Stimulated activated CD4-positive, alpha-beta T cell treated with anti-CD3 and anti-CD28 coated beads, TNF-alpha, amount 100 ng/mL, for 24 hours (primary cell): ENCODE measurements at regions not wholly inside any gene's neighbourhood (a gene's known extent, or its start where the extent isn't known, plus 50 kb on each side); places are given as distances from the start of the nearest gene placed in this dataset.
"Not testable (repeated sequence)": the region's sequence is repeated elsewhere in the genome, so short reads cannot be mapped to it uniquely, and the experiment has no call there.

ENCODE experiments used
- DNase-seq, 3 experiments: peaks; one replicate each; pipeline ENCODE4 v3.0.0-alpha.2; 2020; ENCODE audit warnings: low read depth in 3 of 3

DNA sequence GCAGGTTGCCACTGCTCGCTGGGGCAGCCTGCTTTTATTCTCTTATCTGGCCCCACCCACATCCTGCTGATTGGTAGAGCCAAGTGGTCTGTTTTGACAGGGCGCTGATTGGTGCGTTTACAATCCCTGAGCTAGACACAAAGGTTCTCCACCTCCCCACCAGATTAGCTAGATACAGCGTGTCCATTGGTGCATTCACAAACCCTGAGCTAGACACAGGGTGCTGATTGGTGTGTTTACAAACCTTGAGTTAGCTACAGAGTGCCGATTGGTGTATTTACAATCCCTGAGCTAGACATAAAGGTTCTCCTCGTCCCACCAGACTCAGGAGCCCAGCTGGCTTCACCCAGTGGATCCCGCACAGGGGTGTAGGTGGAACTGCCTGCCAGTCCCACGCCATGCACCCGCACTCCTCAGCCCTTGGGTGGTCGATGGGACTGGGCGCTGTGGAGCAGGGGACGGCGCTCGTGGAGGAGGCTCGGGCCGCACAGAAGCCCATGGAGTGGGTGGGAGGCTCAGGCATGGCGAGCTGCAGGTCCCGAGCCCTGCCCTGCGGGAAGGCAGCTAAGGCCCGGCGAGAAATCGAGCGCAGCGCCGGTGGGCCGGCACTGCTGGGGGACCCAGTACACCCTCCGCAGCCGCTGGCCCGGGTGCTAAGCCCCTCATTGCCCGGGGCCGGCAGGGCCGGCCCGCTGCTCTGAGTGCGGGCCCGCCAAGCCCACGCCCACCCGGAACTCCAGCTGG, 1526.2 kb downstream of the SI start:
- not testable (repeated sequence) for DNase-seq

DNA sequence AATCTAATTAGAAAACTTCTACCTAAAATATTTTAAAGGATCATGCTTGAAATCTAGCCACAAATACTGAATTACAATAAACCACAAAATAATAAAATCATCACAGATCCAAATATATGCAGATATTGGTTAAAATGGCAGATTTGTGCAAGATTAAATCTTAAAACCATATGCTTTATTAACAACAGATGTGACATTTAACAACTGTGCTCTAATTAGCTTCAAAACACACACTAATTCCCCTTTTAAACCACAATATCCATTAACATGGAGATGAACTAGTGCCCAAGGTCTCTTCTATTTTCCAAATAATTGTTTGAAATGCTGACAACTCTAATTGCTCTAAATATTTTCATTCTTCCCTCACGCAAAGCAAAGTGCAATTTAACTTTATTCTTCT, 1530.3 kb downstream of the SI start:
- DNase-seq, result no peak

DNA sequence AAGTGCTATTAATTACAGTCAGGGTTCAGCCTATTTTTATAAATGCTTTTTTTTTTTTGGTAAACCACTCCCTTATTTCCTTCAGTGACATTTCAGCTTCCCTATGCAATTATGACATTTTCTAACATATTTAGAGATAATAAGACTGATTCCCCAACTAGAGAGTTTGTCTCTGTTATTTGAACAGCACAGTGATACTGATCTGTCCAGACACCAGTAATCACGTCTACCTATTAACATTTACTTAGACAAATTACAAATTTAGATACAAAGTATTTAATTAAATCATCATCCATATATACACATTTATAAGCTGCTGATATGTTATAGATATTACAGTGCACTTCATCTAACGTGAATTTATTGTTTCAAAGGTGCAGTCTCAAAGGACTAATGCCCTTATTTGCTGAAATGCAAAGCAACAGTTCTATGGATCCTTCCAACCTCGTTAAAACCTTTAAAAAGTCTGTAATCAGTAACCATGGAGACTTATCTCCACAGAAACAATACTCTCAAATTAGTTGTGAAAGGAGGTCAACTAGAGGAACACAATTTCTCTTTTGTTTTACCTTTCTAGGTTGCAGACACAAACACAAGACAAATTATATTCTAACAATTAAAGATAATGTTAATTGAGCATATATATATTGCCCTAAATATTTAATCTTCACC, 1531.1 kb downstream of the SI start:
- DNase-seq, result no peak

DNA sequence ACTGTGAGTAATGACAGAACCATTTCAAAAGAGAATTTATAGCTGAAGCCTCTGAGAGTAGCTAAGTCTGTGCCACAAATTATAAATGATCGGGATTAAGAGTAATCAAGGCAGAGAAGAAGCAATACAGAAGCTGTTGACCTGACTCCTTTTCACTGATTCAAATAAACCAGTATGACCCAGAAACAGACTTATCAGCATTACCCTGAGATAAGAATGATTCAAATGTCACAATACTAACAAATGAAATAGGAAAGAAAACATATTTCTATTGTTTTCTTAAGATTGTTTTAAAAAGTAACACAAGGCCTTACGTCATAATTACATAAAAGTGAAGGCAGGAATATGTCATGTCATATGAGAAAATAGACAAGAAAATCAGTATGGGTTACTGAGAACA, 1534.6 kb downstream of the SI start:
- no peak for DNase-seq

DNA sequence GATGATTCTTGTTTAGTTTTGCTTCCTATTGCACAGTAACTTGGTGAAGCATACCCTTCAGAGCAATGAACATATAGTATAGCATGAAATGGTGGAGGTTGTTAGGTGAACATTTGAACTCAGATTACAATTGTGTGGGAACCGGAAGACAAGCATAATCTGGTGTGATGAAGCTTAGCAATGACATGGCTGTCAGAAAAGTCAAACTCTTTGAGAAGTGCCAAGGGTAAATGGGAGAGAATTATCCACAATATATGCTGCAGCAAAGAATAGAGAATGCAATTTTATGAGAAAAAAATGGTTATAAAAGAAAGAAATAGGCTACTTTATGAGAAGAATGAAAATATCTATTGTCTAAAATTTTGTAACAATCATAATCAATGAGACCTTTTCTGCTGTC, 1536.7 kb downstream of the SI start:
- DNase-seq, result no peak

DNA sequence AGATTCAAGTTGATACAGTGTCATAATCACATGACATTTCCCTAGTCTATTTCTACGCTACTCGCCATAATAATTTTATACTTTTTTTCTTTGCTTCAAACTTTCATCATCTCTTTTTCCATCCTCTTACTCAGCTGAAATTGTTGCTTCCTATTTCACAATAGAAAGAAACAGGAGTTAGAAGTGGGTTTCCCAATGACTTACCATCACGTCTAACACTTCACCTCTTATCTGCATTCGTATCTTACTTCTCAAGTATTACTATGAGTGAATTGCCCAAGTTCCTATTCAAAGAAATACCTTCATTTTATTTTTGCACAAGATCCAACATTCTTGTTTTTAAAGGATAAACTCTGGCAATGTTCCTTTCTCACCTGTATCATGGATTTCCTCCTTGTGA, 1539.9 kb downstream of the SI start:
- DNase-seq, result no peak

DNA sequence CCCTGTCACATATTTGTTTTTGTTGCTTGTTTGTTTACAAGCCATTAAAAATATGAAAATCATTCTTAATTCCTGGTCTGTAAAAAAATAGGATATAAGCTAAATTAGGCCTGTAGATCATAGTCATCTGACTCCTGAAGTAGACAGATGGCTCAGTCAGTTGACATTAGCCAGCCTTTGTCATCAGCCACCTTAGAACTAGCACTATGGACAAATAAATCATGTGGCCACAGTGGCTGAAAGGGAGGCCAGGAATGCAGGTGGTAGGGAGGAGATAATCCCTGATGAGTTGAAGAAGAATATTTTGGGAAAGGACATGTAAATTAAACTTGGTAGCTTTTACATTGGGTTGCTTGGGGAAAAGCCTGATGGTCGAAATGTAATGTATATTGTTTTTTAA, 1544.9 kb downstream of the SI start:
- no peak for DNase-seq

DNA sequence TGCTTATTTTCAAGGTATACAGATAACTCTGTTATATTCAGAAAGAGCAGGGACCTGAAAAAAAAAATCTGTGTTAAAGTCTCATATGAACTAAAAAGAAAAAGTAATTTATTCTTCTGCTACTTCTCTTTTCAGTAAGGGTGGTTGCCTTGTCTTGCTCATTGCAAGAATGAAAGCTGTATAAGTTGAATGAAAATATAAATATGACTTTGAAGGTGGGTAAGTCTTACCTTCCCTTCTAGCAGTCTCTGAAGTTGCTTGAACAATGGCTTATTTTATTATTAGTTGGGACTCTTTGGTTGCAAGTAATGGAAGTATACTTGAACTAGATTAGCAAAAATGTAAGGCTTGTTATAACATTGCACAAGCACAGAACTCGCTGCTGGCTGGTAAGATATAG, 1554.9 kb downstream of the SI start:
- DNase-seq, result no peak

DNA sequence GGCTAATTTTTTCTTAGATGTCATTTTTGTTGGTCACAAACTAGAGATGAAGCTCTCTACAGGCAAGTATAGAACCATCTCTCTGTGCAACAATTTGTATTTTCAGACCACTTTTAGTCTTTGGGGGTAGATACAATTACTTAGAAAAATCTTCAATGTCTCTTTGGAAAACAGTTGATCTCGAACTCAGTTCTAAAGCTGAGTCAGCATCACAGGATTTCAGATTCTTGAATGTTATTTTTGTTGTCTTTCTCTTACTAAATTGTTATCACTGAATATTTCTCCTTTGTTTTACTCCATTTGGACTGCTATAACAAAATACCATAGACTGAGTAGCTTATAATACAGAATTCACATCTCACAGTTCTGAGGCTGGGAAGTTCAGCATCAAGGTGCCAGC, 1557.0 kb downstream of the SI start:
- no peak for DNase-seq

DNA sequence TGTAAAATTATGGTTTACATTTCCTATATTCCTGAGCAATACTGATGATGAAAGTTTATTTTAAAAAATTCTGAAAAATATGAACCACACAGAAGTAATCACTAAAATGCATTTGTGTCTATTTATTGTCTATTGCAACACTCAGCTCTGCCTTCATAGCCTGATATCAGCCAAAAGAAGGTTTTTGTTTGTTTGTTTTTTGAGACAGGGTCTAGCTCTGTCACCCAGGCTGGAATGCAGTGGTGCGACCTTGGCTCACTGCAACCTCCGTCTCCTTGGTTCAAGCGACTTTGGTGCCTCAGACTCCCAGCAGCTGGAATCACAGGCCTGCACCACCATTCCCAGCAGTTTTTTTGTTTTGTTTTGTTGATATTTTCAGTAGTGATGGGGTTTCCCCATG, 1560.2 kb downstream of the SI start:
- no peak for DNase-seq

DNA sequence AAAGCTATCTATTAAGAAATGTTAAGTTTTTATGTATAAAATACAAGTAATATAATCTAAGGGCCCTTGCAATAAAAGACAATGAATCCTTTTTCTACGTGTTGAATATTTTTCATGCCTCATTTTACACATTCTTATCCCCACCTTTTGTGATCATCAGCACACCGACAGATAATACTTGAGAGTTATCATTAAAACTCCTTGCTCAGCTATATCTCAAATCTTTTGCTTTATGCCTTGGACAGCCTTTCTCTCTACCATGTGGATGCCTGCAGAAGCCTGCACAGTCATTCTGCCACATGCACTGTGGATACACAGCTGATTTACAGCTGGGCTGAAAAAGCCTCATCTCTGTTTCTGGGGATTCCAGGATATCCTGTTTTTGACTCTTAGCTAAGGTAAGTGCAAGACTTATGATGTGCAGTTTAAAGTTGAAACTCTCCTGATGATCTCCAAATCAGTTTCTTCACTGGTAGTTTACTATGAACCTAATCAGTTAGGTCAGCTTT, 1565.1 kb downstream of the SI start:
- no peak for DNase-seq

DNA sequence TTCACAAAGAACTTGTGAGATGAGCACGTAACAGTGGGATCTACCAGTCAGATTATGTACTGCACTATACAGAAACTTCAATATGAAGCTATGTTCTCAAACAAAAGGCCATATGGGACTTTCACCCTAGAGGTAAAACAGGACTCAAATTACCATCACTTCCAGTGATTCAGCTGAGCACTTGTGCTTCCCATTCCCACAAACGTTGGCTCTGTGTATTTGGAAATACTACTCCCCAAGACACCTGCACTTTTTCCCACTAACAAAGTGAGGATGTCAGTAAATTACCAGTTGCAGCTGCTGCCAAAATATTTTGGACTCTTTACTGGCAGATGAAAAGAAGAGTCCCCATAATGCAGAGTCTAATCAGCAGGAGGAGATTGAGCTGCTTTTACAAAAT, 1570.1 kb downstream of the SI start:
- no peak for DNase-seq

DNA sequence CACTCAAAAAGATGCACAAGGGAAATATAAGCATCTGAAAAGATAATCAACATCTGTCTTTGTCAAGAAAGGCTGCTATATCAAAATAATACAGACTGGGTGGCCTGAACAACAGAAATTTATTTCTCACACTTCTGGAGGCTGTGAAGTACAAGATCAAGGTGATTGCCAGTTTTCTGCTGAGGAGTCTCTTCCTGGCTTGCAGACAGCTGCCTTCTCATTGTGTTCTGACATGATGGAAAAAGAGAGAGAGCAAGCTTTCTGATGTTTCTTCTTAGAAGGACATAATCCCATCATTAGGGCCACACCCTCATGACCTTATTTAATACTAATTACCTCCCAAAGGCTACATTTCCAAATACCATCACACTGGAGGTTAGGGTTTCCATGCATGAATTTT, 1573.3 kb downstream of the SI start:
- DNase-seq, result no peak

DNA sequence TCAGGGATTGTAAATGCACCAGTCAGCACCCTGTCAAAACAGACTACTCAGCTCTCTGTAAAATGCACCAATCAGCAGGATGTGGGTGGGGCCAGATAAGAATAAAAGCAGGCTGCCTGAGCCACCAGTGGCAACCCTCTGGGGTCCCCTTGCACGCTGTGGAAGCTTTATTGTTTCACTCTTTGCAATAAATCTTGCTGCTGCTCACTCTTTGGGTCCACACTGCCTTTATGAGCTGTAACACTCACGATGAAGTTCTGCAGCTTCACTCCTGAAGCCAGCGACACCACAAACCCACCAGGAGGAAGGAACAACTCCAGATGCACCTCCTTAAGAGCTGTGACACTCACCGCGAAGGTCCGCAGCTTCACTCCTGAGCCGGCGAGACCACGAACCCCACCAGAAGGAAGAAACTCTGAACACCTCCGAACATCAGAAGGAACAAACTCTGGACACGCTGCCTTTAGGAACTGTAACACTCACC, 1578.5 kb downstream of the SI start:
- DNase-seq, result not testable (repeated sequence)

DNA sequence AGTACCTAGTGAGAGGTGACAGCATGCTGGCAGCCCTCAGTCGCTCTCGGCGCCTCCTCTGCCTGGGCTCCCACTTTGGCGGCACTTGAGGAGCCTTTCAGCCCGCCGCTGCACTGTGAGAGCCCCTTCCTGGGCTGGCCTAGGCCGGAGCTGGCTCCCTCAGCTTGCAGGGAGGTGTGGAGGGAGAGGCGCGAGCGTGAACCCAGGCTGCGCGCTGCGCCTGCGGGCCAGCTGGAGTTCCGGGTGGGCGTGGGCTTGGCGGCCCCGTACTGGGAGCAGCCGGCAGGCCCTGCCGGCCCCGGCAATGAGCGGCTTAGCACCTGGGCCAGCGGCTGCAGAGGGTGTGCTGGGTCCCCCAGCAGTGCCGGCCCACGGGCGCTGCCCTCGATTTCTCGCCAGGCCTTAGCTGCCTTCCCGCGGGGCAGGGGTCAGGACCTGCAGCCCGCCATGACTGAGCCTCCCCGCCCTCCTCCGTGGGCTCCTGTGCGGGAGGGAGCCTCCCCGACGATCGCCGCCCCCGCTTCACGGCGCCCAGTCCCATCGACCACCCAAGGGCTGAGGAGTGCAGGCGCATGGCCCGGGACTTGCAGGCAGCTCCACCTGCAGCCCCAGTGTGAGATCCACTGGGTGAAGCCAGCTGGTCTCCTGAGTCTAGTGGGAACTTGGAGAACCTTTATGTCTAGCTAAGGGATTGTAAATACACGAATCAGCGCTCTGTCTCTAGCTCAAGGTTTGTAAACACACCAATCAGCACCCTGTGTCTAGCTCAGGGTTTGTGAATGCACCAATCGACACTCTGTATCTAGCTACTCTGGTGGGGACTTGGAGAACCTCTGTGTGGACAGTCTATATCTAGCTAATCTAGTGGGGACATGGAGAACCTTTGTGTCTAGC, 1579.2 kb downstream of the SI start:
- not testable (repeated sequence) for DNase-seq

DNA sequence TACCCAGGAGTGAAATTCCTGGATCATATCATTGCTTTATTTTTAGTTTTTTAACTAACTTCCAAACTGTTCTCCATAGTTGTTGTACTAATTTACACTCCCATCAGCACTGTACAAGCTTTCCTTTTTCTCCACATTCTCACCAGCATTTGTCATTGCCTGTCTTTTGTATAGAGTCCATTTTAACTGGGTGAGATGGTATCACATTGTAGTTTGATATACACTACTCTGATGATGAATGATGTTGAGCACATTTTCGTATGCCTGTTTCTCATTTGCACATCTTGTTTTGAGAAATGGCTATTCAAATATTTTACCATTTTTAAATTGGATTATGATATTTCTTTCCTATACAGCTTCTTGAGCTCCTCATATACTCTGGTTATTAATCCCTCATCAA, 1586.6 kb downstream of the SI start:
- no peak for DNase-seq

DNA sequence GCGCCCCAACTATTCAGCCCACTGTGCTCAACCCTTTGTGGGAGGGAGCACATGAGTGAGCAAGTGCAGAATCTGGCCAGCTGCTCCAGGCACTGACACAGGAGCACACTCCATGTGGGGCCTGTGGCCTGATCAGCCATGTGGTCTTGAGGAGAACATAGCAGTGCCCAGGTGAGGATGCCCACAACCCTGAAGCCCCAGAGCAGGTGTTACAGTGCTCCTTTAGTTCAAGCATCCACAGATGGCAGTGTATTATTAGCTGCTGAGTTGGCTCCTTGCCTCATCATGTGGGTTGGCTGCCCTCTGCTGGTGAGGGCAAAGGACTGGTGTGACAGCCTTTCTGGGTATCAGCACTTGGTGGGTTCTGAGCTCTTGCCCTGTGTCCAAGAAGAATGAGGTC, 1588.2 kb downstream of the SI start:
- DNase-seq, result peak in 1 of 3 experiments; percentile 16

DNA sequence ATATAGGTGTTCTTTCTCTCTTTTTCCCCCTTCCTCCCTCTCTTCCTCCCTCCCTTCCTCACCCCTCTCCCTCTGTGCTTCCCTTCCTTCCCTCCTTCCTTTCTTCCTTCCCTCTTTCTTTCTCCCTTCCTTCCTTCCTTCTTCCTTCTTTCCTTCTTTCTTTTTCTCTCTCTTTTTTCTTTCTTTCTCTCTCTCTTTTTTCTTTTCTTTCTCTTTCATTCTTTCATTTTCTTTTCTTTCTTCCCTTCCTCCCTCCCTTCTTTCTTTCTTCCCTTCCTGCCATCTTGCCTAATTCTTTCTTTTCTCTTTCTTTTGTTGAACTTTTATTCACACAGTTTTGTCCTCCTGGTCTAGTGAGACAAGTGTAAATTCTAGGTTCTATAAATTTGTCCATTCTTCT, 1595.6 kb downstream of the SI start:
- no peak for DNase-seq

DNA sequence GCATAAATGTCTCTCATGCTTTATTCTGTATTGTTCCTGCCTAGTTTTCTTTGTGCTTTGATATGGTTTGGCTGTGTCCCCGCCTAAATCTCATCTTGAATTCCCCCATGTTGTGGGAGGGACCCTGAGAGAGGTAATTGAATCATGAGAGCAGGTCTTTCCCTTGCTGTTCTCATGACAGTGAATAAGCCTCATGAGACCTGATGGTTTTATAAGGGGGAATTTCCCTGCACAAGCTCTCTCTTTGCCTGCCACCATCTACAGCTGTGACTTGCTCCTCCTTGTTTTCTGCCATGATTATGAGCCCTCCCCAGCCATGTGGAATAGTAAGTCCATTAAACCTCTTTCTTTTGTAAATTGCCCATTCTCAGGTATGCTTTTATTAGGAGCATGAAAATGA, 1596.6 kb downstream of the SI start:
- DNase-seq, result no peak

DNA sequence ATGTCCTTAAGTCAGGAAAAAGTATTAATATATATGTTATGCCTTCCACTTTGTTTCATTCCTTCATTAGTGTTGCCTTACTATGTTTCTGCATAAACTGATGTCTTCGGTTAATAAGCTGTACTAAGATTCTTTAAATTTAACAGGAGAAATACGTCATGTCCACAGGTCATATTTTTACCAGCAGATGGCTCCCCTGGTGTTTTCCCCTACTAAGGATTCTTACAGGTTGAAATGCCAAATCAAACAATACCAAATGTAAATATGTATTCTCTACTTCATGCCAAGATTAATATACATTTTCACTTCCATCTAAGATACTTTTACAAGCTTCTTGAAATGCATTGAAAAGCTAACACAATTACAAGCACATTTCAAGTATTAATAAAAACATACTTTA, 1602.1 kb downstream of the SI start:
- DNase-seq, result no peak

DNA sequence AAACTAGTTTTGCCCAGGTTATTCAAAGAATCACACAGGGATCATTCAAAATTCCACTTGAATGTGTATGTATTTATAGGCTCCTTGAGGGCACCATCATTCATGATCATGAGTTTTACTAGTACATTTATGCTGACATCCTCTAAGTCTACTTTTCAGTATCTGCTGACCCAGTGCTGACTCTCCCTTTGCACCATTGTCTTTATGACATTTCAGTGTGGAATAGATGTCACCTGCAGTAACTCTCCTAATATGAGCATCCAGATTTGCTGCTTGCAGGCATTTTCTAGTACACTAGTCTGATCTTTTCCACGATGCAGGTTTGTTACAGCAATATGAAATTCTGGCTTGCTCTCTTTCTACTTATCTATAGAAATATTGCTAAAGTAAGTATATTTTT, 1603.5 kb downstream of the SI start:
- DNase-seq, result no peak
